DND-41 (cell line): ENCODE measurements at regions not wholly inside any gene's neighbourhood (a gene's known extent, or its start where the extent isn't known, plus 50 kb on each side); places are given as distances from the start of the nearest gene placed in this dataset.

Experiments used
- ATAC-seq: fragments of 200-7000 bp; cut with Tn5 transposase; 3 replicates; pipeline ENCODE4 v1.9.1; 2021; ENCODE audit warnings: low read depth; ENCODE audit not compliant: insufficient read depth
- DNase-seq: peaks from one replicate; pipeline ENCODE4 v3.0.0-alpha.2; 2020
- H2AFZ ChIP-seq: 2 replicates; pipeline ENCODE4 v1.6.0; 2012; ENCODE audit warnings: low read depth, low read length
- H3K27ac ChIP-seq: 2 replicates; pipeline ENCODE4 v1.5.1; 2012; ENCODE audit warnings: low read length, inconsistent platforms
- H3K27me3 ChIP-seq: fragments of 200-600 bp; sonication (generic); 2 replicates; pipeline ENCODE4 v1.6.0; 2012; ENCODE audit warnings: low read length, mild to moderate bottlenecking, inconsistent platforms; ENCODE audit not compliant: insufficient read depth, poor library complexity
- H3K36me3 ChIP-seq: 2 replicates; pipeline ENCODE4 v1.5.1; 2012; ENCODE audit warnings: low read length, inconsistent platforms; ENCODE audit not compliant: insufficient read depth
- H3K4me1 ChIP-seq: 2 replicates; pipeline ENCODE4 v1.5.1; 2012; ENCODE audit warnings: mild to moderate bottlenecking, low read length; ENCODE audit not compliant: insufficient read depth
- H3K4me2 ChIP-seq: 2 replicates; pipeline ENCODE4 v1.6.0; 2012; ENCODE audit warnings: mild to moderate bottlenecking, moderate library complexity, low read length, inconsistent platforms; ENCODE audit not compliant: insufficient read depth
- H3K4me3 ChIP-seq, 2 experiments: fragments of 200-600 bp in 1 of 2; shearing (Covaris generic) in 1 of 2; 2 replicates each; pipeline ENCODE4 v1.5.1; 2012 to 2016; ENCODE audit warnings: inconsistent platforms in 2 of 2, low read length in 2 of 2, mild to moderate bottlenecking in 2 of 2, low read depth in 1 of 2, moderate library complexity in 1 of 2
- H3K79me2 ChIP-seq: 2 replicates; pipeline ENCODE4 v1.6.0; 2012; ENCODE audit warnings: low read length, inconsistent platforms; ENCODE audit not compliant: insufficient read depth
- H3K9ac ChIP-seq: 2 replicates; pipeline ENCODE4 v1.6.0; 2012; ENCODE audit warnings: low read depth, mild to moderate bottlenecking, inconsistent platforms, low read length, moderate library complexity
- H3K9me3 ChIP-seq: 2 replicates; pipeline ENCODE4 v1.5.1; 2012; ENCODE audit warnings: low read length, moderate library complexity, mild to moderate bottlenecking, inconsistent platforms; ENCODE audit not compliant: insufficient read depth, severe bottlenecking
- H4K20me1 ChIP-seq: 2 replicates; pipeline ENCODE4 v1.6.0; 2012; ENCODE audit warnings: low read length; ENCODE audit not compliant: insufficient read depth
- CTCF ChIP-seq: IDR thresholded peaks from 2 replicates; pipeline ENCODE4 v1.5.1; 2012; ENCODE audit warnings: borderline replicate concordance, low read length, moderate library complexity, mild to moderate bottlenecking; ENCODE audit not compliant: poor library complexity, severe bottlenecking; ENCODE audit errors: extremely low read depth
- EZH2 ChIP-seq: IDR thresholded peaks from 3 replicates; pipeline ENCODE4 v1.6.1; 2012; ENCODE audit warnings: borderline replicate concordance, low read depth, mild to moderate bottlenecking, moderate library complexity, low read length, inconsistent platforms; ENCODE audit not compliant: severe bottlenecking

GRCh38 chr18:43869451-43870008, 592.2 kb upstream of the SYT4 start:
- Histone ChIP-seq H3K27me3 (no peaks in the 10 kb centered on the region), H2AFZ (no peak overlapping the region), H3K4me1 (no peaks in the 10 kb centered on the region), H3K79me2 (no peaks in the 10 kb centered on the region), H4K20me1 (no peaks in the 10 kb centered on the region), H3K27ac (no peak overlapping the region), H3K9ac (no peak overlapping the region), H3K9me3 (no peaks in the 10 kb centered on the region), H3K36me3 (no peaks in the 10 kb centered on the region), H3K4me2 (no peak overlapping the region), H3K4me3 (no peak overlapping the region)
- no peak for ATAC-seq
- no peak for DNase-seq
- TF ChIP-seq CTCF, result no peak
- no peak for TF ChIP-seq EZH2

DNA sequence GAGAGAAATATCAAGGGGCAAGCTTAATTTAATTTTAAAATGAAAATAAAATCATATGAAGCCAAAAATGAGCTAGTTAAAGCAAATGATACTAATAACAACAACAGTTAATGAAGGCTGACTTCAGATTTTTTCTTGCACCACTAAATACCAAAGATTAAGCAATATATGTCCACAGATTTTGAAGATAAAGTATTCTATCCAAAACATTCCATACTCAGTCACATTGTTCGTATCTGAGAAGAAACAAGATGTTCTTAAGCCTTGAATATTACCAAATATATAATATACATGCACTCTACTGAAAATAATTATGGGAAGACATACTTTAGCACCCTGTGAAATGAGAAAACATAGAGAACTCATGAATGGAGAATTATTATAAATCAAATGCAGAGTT, 593.3 kb upstream of the SYT4 start:
- Histone ChIP-seq H2AFZ (no peak overlapping the region), H3K27ac (no peak overlapping the region), H3K79me2 (no peaks in the 10 kb centered on the region), H3K4me2 (no peak overlapping the region), H3K27me3 (no peaks in the 10 kb centered on the region), H3K9me3 (no peaks in the 10 kb centered on the region), H4K20me1 (no peaks in the 10 kb centered on the region), H3K4me3 (no peak overlapping the region), H3K36me3 (no peaks in the 10 kb centered on the region), H3K4me1 (no peaks in the 10 kb centered on the region), H3K9ac (no peak overlapping the region)
- DNase-seq, result no peak
- TF ChIP-seq CTCF (no peak), EZH2 (no peak)
- ATAC-seq, result no peak

DNA sequence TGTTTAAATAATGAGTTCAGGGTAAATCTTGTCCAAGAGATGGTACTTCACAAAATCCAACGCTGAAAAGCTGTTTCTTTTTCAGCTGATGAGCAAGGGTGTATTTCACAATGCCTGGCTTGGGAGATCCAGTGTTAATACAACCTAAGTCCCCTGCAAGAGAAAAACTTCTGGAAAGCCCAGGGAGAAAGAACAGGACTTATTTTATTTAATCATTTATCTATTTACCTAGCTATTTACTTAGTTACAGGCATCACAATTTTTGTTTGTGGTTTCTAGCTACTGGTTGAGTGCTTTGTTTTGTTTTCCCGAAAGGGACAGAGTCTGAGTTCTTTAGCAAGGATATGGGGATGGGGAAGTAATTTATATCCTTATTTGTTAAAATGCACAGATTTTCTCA, 598.2 kb upstream of the SYT4 start:
- Histone ChIP-seq H3K27me3 (no peaks in the 10 kb centered on the region), H3K9me3 (no peaks in the 10 kb centered on the region), H3K4me2 (no peak overlapping the region)

More for the DNA sequence above, 598.2 kb upstream of the SYT4 start:
- H3K9ac ChIP-seq, result no peak overlapping the region
- H3K36me3 ChIP-seq, result no peaks in the 10 kb centered on the region
- H2AFZ ChIP-seq, result no peak overlapping the region
- no peak overlapping the region for H3K27ac ChIP-seq
- TF ChIP-seq EZH2 (no peak), CTCF (no peak)
- H3K4me3 ChIP-seq, result no peak overlapping the region
- DNase-seq, result no peak
- no peak for ATAC-seq
- no peaks in the 10 kb centered on the region for H3K4me1 ChIP-seq
- no peaks in the 10 kb centered on the region for H4K20me1 ChIP-seq
- no peaks in the 10 kb centered on the region for H3K79me2 ChIP-seq
